A673 (cell line): ENCODE measurements at regions not wholly inside any gene's neighbourhood (a gene's known extent, or its start where the extent isn't known, plus 50 kb on each side); places are given as distances from the start of the nearest gene placed in this dataset.

Experiments used
- BruUV-seq: library from RNA; stranded (reverse); fragments of 400-500 nt; replicated peaks from 2 replicates; lab custom pipeline; 2021; lab: Mats Ljungman, UMichigan
- CTCF ChIA-PET: fragments of 300-600 bp; sonication (Branson Sonifier 250); formaldehyde crosslinking; loops from one replicate; lab custom pipeline; 2022; ENCODE audit warnings: antibody characterized with exemption; lab: Charles Lee
- POLR2A ChIA-PET: fragments of 300-600 bp; sonication (Branson Sonifier 250); formaldehyde crosslinking; loops from one replicate; lab custom pipeline; 2022; ENCODE audit warnings: antibody characterized with exemption; ENCODE audit not compliant: low non-redundant PET; lab: Charles Lee
- DNase-seq: peaks from one replicate; pipeline ENCODE4 v3.0.0-alpha.2; 2015; ENCODE audit warnings: low spot score
- H3K27ac ChIP-seq: fragments of 200-600 bp; sonication (generic); 2 replicates; pipeline ENCODE4 v1.5.1; 2016; ENCODE audit warnings: mixed run types, low read depth, mild to moderate bottlenecking, mixed read lengths, antibody characterized with exemption, low read length; ENCODE audit not compliant: poor library complexity, severe bottlenecking
- H3K27me3 ChIP-seq: fragments of 200-600 bp; sonication (generic); replicated peaks from 2 replicates; pipeline ENCODE4 v1.6.1; 2017; ENCODE audit warnings: mixed run types, low read depth, mild to moderate bottlenecking, mixed read lengths, antibody characterized with exemption, low read length; ENCODE audit not compliant: insufficient read depth, poor library complexity
- H3K36me3 ChIP-seq: fragments of 200-600 bp; sonication (generic); 2 replicates; pipeline ENCODE4 v1.6.1; 2016; ENCODE audit warnings: mixed run types, mild to moderate bottlenecking, mixed read lengths, antibody characterized with exemption, low read length; ENCODE audit not compliant: insufficient read depth, poor library complexity, severe bottlenecking
- H3K4me1 ChIP-seq: fragments of 200-600 bp; sonication (generic); 2 replicates; pipeline ENCODE4 v1.6.1; 2017; ENCODE audit warnings: mixed run types, mild to moderate bottlenecking, mixed read lengths, antibody characterized with exemption, low read length; ENCODE audit not compliant: insufficient read depth, poor library complexity, severe bottlenecking
- H3K4me3 ChIP-seq: fragments of 200-600 bp; sonication (generic); 2 replicates; pipeline ENCODE4 v1.5.1; 2016; ENCODE audit warnings: low read depth, mixed run types, mild to moderate bottlenecking, mixed read lengths, low read length; ENCODE audit not compliant: poor library complexity, severe bottlenecking
- H3K9me3 ChIP-seq: fragments of 200-600 bp; sonication (generic); 2 replicates; pipeline ENCODE4 v1.6.1; 2016; ENCODE audit warnings: mixed run types, low read depth, mild to moderate bottlenecking, mixed read lengths, antibody characterized with exemption, low read length; ENCODE audit not compliant: poor library complexity, severe bottlenecking
- EZH2 ChIP-seq: fragments of 200-600 bp; sonication (generic); IDR thresholded peaks from 2 replicates; pipeline ENCODE4 v1.6.1; 2017; ENCODE audit warnings: borderline replicate concordance, low read depth, mild to moderate bottlenecking, mixed read lengths, antibody characterized with exemption, low read length; ENCODE audit not compliant: poor library complexity, severe bottlenecking
- intact Hi-C: fragments of 100-400 bp; cut with micrococcal nuclease; formaldehyde crosslinking; loops from one replicate; pipeline ENCODE4 v1.10.0; 2022; ENCODE audit not compliant: unreplicated experiment
- TF ChIP-seq, protein P1 (sequence below): fragments of 300-800, 200-600 bp; sonication (generic); conservative IDR thresholded peaks from 2 replicates; pipeline ENCODE4 v1.5.1; 2017; ENCODE audit warnings: low read depth, mild to moderate bottlenecking, antibody characterized with exemption, low read length, moderate library complexity, mixed read lengths

- no peak for TF ChIP-seq EZH2
- TF ChIP-seq, protein P1, sequence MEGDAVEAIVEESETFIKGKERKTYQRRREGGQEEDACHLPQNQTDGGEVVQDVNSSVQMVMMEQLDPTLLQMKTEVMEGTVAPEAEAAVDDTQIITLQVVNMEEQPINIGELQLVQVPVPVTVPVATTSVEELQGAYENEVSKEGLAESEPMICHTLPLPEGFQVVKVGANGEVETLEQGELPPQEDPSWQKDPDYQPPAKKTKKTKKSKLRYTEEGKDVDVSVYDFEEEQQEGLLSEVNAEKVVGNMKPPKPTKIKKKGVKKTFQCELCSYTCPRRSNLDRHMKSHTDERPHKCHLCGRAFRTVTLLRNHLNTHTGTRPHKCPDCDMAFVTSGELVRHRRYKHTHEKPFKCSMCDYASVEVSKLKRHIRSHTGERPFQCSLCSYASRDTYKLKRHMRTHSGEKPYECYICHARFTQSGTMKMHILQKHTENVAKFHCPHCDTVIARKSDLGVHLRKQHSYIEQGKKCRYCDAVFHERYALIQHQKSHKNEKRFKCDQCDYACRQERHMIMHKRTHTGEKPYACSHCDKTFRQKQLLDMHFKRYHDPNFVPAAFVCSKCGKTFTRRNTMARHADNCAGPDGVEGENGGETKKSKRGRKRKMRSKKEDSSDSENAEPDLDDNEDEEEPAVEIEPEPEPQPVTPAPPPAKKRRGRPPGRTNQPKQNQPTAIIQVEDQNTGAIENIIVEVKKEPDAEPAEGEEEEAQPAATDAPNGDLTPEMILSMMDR = no peak
- H3K9me3 ChIP-seq = no peaks in the 10 kb centered on the region
- ChIA-PET POLR2A (no interaction called here), CTCF (no interaction called here)
- intact Hi-C loops = no loop called here
- H3K27ac ChIP-seq = no peak overlapping the region
- H3K4me3 ChIP-seq = no peak overlapping the region
- BruUV-seq = no TSS peak
- H3K36me3 ChIP-seq = no peaks in the 10 kb centered on the region
- H3K27me3 ChIP-seq = no peaks in the 10 kb centered on the region
- DNase-seq = no peak
- H3K4me1 ChIP-seq = no peaks in the 10 kb centered on the region
These were observed 410.4 kb upstream of the TRAM1L1 start for GRCh38 chr4:117495802-117496201.

- intact Hi-C loops = no loop called here
These were observed 427.0 kb upstream of the TRAM1L1 start for GRCh38 chr4:117512414-117512813.

GRCh38 chr4:117514391-117515175 is 429.2 kb upstream of the TRAM1L1 start:
- TF ChIP-seq EZH2 = no peak
- TF ChIP-seq, protein P1 = no peak
- Histone ChIP-seq H3K9me3 (peaks cover 10% of the 10 kb centered on the region), H3K27me3 (no peaks in the 10 kb centered on the region), H3K4me1 (no peaks in the 10 kb centered on the region), H3K27ac (no peak overlapping the region), H3K36me3 (no peaks in the 10 kb centered on the region), H3K4me3 (no peak overlapping the region)
- CTCF ChIA-PET = no interaction called here
- intact Hi-C loops = no loop called here
- BruUV-seq = no TSS peak
- no peak for DNase-seq
- POLR2A ChIA-PET = no interaction called here

More at GRCh38 chr4:117512414-117512813, 427.0 kb upstream of the TRAM1L1 start:
- ChIA-PET POLR2A (no interaction called here), CTCF (no interaction called here)
- DNase-seq = no peak
- no peak for TF ChIP-seq EZH2
- TF ChIP-seq, protein P1 = no peak
- Histone ChIP-seq H3K4me1 (no peaks in the 10 kb centered on the region), H3K27ac (no peak overlapping the region), H3K9me3 (no peaks in the 10 kb centered on the region), H3K4me3 (no peak overlapping the region), H3K27me3 (no peaks in the 10 kb centered on the region), H3K36me3 (no peaks in the 10 kb centered on the region)
- no TSS peak for BruUV-seq
